ENCODE measurements at regions not wholly inside any gene's neighbourhood (a gene's known extent, or its start where the extent isn't known, plus 50 kb on each side); places are given as distances from the start of the nearest gene placed in this dataset.

- peak; percentile 10 for FAIRE-seq
These were observed 77.2 kb upstream of the TMEM106B start for GRCh38 chr7:12133865-12134264.

DNA sequence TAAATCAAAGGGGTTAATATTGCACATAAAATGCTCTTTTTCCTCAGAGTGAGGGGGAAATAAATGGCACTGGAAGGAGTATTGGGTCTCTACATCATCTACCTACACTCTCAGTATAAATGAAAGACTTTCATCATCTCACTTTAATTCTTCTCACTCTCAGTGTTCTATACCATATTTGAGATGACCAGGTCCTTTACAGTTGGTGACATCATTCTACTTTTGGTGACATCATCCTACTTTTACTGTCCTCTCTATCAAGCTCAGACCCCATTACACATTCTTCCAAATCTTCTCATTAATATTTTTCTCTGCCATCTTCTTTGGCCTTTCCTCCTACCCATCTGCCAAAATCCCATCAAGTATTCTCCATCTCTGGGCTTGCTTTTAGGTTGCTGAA, 74.6 kb upstream of the TMEM106B start:
- no peak for FAIRE-seq

GRCh38 chr7:12137283-12137682, 73.8 kb upstream of the TMEM106B start:
- FAIRE-seq: no peak

- no peak for FAIRE-seq
These were observed 72.7 kb upstream of the TMEM106B start for GRCh38 chr7:12138421-12138820.

DNA sequence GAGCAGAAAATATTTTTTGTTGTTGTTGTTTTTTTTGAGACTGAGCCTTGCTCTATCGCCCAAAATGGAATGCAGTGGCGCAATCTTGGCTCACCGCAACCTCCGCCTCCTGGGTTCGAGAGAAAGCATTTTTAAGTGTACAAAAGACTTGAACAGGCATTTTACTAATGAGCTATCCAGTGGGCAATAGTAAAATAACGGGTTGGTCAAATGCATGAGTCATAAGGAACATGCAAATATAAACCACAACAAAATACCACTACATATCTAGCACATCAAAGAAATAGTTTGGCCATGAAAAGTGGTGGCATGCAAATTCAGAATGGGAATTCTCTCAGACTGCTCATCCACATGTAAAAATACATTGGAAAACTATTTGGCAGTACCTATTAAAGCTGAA, 71.7 kb upstream of the TMEM106B start:
- FAIRE-seq: no peak

DNA sequence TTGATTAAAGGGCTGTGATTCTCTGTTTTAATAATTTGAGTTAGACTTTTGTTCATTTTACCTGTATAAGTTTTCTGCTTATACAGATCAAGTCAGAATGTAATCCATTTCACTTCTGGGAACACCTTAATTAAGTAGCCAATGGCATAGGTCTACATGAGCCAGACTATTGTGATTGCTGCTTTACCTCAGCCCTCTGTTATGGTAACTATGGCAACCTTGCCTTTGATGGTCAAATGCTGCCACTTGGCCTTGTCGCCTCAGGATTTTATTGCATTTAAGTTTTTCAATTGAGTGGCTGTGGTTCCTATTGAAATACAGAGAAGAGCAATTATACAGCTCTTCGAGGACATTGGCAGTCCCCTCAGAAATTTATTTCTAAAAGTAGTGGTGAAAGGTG, 64.3 kb upstream of the TMEM106B start:
- FAIRE-seq: no peak

GRCh38 chr7:12152196-12152918, 58.7 kb upstream of the TMEM106B start:
- no peak for FAIRE-seq

DNA sequence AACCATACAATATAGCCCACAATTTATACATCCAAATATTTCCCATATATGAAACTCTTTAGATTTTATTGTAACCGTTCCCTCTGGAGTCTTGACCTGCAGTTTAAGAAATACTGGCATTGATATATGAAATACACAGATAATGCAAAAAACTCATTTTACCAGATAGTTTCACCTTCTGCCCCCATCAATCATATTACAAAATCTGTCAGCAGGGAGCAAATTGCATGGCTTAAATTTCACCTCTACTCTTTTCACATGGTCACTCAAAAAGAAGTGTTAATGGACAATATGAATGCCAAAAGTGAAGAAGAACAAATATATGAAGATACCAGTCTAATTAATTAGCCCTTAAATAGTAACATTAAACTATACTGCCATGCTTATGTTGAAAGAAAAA, 57.0 kb upstream of the TMEM106B start:
- no peak for FAIRE-seq

DNA sequence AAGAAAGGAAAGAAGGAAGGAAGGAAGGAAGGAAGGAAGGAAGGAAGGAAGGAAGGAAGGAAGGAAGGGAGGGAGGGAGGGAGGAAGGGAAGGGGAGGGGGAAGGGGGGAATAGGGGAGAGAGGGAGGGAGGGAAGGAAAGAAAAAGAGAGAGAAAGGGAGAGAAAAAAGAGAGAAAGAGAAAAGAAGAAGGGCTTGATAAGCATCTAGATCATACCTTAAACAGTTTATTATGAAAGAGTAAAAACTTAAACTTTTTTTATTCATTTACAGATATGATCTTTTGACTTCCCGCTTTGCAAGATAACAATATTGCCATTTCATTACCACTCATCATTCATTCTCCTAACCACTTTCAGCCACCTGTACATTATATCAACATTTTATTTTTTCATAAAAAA, 53.6 kb upstream of the TMEM106B start:
- no peak for FAIRE-seq

- FAIRE-seq: no peak
These were observed 52.6 kb upstream of the TMEM106B start for GRCh38 chr7:12158334-12159060.

DNA sequence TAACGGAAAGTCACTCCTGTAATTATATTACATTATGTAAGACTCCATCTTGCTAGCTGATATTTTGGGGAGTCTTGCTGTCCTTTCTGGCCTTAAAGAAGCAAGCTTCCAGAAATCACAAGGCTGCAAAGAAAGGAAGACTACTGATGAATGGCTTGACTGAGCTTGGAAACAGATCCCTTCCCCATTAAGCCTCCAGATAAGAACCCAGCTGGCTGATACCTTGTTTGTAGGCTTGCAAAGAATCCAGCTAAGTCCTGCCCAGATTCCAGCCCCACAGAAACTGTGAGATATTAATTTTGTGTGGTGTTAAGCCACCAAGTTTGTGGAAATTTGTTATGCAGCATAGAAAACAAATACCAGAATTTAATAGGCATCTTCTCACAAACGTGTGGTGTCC, 49.9 kb upstream of the TMEM106B start:
- FAIRE-seq: no peak

Measured in colon (tissue), 2 donors.